GM12892 (cell line): ENCODE measurements at regions not wholly inside any gene's neighbourhood (a gene's known extent, or its start where the extent isn't known, plus 50 kb on each side); places are given as distances from the start of the nearest gene placed in this dataset.

Experiments
- DNase-seq: peaks from one replicate; pipeline ENCODE4 v3.0.0; 2011; ENCODE audit not compliant: insufficient read length
- FAIRE-seq: peaks from 2 replicates; lab custom pipeline; 2011; peaks lifted over from hg19 to GRCh38; lab: Jason Lieb, UNC
- POLR2A ChIP-seq: IDR thresholded peaks from 2 replicates; pipeline ENCODE4 v1.6.1; 2011; ENCODE audit warnings: low read depth, low read length, control low read depth
- POLR2AphosphoS5 ChIP-seq: IDR thresholded peaks from 2 replicates; pipeline ENCODE4 v1.6.1; 2011; ENCODE audit warnings: low read depth, low read length, control low read depth
- TAF1 ChIP-seq: IDR thresholded peaks from 2 replicates; pipeline ENCODE4 v1.6.1; 2011; ENCODE audit warnings: low read depth, mild to moderate bottlenecking, control low read depth, low read length, borderline replicate concordance

DNA sequence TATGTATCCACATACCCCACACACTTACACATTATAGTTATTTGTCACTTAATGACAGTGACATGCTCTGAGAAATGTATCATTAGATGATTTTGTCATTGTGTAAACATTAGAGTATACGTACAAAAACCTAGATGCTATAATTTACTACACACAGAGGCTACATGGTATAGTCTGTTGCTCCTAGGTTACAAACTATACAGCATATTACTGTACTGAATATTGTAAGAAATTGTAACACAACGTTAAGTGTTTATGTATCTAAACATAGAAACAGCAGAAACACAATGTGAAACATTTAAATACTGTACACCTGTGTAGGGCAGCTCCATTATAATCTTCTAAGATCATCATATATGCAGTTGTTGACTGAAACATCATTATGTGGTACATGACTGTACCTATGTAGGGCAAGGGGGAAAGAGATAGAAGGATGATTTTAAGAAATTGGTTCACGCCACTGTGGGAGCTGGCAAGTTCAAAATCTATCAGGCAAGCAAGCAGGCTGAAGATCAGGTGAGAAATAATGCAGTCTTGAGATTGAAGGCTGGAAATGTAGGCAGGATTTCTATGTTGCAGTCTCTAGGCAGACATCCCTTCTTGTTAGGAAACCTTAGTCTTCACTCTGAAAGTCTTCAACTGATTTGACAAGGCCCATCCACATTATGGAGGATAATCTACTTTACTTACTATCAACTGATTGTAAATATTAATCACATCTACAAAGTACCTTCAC, 78.0 kb upstream of the CPEB2 start:
- TF ChIP-seq POLR2AphosphoS5 (no peak), POLR2A (no peak), TAF1 (no peak)
- FAIRE-seq = peak; percentile 85
- DNase-seq = no peak

DNA sequence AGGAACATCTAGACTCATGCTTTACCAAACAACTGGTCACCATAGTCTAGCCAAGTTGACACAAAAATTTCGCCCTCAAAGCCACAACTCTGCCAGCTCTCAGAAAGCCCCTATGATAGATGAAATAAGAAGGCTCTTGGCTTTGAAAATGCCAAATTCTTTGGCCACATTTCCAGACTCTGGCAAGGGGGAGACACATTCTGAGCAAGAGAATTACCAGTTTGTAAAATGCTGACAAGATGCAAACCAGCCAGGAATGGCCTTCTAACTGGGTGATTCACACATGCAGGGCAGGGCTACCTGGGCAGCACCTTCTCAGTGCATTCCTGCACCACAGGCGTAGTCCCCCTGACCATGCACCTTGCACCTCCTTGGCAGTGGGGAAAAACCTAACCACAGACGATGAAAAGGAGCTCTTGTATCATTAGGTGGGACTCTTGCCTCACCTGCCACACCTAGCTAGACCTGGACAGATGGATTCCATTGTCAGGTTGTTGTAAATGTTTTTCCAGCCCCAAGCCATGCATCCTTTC, 77.4 kb upstream of the CPEB2 start:
- DNase-seq = no peak
- TF ChIP-seq POLR2AphosphoS5 = no peak
- TF ChIP-seq TAF1 = no peak
- no peak for TF ChIP-seq POLR2A
- no peak for FAIRE-seq

DNA sequence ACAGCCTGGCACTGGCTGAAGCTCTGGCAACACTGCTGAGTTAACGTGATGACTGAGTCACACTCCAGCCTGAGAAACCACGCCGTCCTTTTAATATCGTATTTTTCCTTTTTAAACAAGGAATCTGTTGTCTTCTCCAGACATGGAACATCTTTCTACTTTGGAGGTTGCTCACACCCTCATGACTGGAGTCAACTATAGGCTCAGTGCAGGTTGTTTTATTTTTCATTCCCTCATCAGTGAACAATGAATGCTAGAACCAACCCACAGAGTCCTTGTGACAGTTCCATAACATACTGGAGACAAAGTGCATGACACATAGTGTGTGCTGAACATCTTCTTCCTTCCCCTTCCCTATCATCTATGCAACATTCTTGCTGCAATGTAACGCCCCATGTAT, 76.8 kb upstream of the CPEB2 start:
- TF ChIP-seq POLR2A (no peak), POLR2AphosphoS5 (no peak), TAF1 (no peak)
- FAIRE-seq (no peak), DNase-seq (no peak)

DNA sequence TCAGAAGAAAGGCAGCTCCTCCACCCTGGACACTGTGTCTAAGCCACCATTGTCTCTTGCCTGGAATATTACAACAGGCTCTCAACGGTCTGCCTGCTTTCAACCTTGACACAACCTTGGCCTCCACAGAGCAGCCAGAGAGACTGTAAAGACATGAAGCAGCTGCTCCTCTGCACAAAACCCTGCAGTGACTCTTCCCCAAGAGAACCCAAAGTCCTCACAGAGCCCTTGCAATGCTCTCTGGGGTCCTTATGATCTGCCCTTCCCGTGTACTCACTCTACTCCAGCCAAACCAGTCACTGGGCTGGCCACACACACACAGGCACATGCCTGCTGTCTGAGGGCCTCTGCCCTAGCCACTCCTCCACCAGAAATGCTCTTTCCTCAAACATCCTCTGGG, 75.9 kb upstream of the CPEB2 start:
- FAIRE-seq = no peak
- no peak for DNase-seq
- TF ChIP-seq POLR2A (no peak), TAF1 (no peak), POLR2AphosphoS5 (no peak)

DNA sequence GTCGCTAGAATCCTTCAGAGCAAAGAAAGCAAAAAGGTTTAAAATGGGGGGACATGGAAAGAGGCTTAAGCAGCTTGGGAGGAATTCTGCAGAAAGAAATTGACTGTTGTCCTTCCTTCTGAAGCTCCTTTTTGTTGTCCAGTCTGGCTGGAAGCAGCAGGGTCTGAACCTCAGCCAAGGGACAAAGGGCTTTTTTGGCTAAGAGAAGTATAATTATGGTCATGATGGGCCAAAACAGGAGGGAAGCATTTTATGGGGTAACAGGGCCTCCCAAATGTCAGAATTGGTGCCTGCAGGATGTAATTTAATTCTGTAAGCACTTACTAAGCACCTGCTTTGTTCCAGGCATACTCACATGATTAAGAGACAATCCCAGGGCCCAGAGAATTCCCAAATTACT, 74.2 kb upstream of the CPEB2 start:
- no peak for DNase-seq
- no peak for TF ChIP-seq POLR2A
- no peak for TF ChIP-seq TAF1
- no peak for TF ChIP-seq POLR2AphosphoS5
- FAIRE-seq = no peak

DNA sequence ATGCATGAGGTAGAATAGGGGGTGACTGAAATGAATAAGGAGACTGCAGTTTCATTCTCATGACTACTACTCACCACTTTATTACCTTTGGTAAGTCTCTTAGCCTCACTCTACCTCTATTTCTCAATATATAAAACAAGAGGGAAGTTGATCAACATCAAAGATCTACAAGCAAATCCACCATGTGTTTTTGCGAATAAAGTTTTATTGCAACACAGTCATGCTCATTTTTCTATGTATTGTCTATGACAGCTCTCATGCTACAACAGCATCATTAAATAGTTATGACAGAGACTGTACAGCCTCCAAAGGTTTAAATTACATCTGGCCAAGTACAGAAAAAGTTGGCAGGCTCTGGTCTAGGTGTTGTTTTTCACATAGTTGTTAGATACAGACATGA, 72.6 kb upstream of the CPEB2 start:
- FAIRE-seq (no peak), DNase-seq (no peak)
- TF ChIP-seq POLR2A (no peak), TAF1 (no peak), POLR2AphosphoS5 (no peak)

DNA sequence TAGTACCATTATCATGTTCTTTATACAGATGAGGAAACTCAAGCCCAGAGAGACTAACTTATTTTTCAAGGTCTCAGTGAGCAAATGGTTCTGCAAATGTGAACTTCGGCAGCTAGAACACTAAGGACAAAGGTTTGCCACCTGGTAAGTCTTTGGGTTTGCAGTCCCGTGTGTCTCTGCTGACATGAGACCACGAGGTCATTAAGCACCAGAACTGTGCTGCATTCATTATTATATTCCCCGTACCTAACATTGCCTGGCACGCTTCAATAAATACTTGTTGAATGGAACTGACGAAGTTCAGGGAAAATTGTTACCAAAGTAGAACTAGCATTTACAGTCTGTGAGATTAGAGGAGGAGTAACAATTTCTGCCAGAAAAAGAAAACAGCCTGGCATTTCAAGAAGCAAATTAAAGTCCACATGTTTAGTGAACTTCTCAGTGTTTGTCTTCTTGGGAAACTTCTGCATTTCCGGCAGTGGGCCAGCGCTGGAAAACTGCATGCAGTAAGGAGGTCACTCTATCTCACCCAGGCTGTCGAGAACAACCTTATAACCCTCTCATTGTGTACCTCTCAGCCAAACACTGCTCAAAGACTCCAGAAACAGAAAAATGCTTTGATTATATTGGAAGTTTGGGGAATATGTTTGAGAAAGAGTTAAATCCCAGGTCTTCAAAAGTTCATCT, 67.4 kb upstream of the CPEB2 start:
- TF ChIP-seq TAF1 (no peak), POLR2AphosphoS5 (no peak), POLR2A (no peak)
- FAIRE-seq = no peak

DNA sequence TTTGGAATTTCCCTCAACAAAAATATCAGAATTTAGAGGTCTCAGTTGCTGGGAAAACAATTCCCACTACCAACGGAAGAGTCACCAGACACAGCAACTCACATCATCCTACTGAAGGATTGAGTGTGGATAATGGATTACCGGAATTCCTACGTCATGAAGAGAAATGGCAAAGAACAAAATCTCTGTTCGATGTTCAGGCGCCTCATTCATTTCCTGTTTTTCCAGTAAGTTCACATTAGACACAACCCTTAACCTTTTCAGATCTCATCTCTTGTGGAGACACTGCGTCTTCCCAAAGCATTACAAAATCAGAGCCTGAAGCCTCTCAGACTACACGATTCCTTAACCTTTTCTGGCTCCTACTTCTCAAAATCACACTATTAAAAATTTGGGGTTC, 58.5 kb upstream of the CPEB2 start:
- no peak for DNase-seq
- TF ChIP-seq POLR2AphosphoS5 = no peak
- no peak for TF ChIP-seq POLR2A
- TF ChIP-seq TAF1 = no peak
- FAIRE-seq = no peak

More for the DNA sequence above, 67.4 kb upstream of the CPEB2 start:
- no peak for DNase-seq

DNA sequence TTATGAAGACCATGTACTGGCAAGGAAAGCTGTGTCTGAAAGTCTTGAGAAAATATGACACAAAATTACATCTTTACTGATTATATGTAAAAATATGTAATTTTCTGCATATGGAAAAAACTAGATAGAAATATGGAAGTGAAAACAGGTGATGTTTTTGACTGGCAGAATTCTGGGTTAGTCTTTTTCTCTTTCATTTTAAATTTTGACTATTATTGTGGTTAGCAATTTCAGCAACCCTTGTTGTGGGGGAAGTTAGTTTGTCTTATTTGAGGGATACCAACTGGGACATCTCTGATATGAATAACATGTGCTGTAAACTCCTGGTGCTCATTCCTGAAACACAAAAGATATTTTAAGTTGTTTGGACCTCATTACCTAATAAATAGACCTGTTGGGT, 49.9 kb upstream of the CPEB2 start:
- DNase-seq (no peak), FAIRE-seq (no peak)
- TF ChIP-seq POLR2A (no peak), TAF1 (no peak), POLR2AphosphoS5 (no peak)
